RWPE1 (cell line): ENCODE measurements at regions not wholly inside any gene's neighbourhood (a gene's known extent, or its start where the extent isn't known, plus 50 kb on each side); places are given as distances from the start of the nearest gene placed in this dataset.

Source experiments
- CTCF ChIA-PET: fragments of 350-600 bp; sonication (Branson Sonifier 250); formaldehyde crosslinking; extraction: SDS; loops from one replicate; lab custom pipeline; 2021; lab: Yijun Ruan, JAX
- POLR2A ChIA-PET: fragments of 400-600 bp; formaldehyde crosslinking; extraction: SDS; loops from one replicate; lab custom pipeline; 2020; ENCODE audit warnings: antibody characterized with exemption; ENCODE audit not compliant: low non-redundant PET; lab: Yijun Ruan, JAX
- DNase-seq: peaks from one replicate; pipeline ENCODE4 v3.0.0; 2012; ENCODE audit warnings: low spot score
- H3K27ac ChIP-seq: fragments of 450-650 bp; 2 replicates; pipeline ENCODE4 v1.5.1; 2017
- TF ChIP-seq, protein P1 (sequence below): fragments of 450-650 bp; conservative IDR thresholded peaks from 2 replicates; pipeline ENCODE4 v1.5.1; 2017; ENCODE audit warnings: low read depth, mild to moderate bottlenecking

GRCh38 chr2:220568296-220568695 is 940.9 kb downstream of the SLC4A3 start:
- TF ChIP-seq, protein P1, sequence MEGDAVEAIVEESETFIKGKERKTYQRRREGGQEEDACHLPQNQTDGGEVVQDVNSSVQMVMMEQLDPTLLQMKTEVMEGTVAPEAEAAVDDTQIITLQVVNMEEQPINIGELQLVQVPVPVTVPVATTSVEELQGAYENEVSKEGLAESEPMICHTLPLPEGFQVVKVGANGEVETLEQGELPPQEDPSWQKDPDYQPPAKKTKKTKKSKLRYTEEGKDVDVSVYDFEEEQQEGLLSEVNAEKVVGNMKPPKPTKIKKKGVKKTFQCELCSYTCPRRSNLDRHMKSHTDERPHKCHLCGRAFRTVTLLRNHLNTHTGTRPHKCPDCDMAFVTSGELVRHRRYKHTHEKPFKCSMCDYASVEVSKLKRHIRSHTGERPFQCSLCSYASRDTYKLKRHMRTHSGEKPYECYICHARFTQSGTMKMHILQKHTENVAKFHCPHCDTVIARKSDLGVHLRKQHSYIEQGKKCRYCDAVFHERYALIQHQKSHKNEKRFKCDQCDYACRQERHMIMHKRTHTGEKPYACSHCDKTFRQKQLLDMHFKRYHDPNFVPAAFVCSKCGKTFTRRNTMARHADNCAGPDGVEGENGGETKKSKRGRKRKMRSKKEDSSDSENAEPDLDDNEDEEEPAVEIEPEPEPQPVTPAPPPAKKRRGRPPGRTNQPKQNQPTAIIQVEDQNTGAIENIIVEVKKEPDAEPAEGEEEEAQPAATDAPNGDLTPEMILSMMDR: no peak
- no peak overlapping the region for H3K27ac ChIP-seq
- CTCF ChIA-PET: no interaction called here
- POLR2A ChIA-PET: no interaction called here
- no peak for DNase-seq

DNA sequence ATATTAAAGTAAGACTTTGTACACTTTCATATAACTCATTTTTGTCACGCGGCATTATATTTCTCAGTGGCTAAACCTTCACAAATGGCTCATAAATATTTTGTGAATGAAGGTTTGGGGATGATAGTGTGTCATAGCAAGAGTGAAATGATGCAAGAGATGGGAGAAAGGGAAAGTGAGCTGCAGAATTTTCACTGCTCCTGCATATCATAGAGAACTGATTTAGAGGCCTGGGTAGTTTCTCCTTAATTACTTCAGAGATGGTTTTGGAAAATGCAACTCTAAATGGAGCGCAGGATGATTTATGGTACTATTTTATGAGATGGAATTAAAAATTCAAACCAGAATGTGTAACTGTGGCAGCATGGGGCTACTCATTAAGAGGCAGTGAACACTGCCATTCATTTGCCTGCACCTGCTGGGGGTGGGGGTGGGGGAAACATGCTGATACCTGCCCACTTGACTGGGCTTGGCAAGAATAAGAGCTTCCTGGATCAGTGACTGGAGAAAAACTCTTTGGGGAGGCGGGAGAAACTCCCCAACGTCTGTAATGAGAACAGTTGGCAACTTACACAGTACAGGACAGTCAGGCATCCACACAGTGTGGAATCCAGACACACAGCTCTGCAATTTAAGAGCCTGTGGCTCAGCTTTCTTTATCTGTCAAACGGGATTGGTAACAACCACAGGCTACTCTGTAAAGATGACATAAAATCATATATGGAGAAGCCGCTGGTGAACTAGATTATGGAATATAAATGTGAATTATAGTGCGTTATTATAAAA is 941.9 kb downstream of the SLC4A3 start:
- CTCF ChIA-PET: interaction anchor here (0.8 kb wide), 1 partner anchor 99 kb away, joined by 3 read pairs; no protein-coding TSS in a partner anchor
- POLR2A ChIA-PET: no interaction called here
- TF ChIP-seq, protein P1: no peak

DNA sequence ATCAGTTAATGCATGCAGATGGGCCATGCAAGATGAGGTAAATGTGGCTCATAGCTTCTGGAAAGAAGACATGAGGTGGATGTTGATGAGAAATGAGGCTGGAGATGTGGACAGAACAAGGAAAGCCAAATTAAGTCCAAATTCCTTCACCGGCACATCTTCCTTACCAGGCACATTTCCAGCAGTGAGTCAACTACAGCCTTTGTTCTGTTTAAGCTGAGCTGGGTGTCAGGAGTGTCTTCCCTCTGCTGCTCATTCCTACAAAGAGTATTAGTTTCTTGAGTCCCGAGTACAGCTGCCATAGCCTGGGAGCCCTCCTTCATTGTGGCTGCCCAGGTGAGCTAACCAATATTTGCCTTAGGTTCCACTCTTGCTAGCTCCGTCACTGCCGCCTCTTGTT is 945.0 kb downstream of the SLC4A3 start:
- peak; percentile 9 for DNase-seq
- ChIA-PET POLR2A (no interaction called here), CTCF (no interaction called here)
- TF ChIP-seq, protein P1: no peak
- H3K27ac ChIP-seq: no peak overlapping the region

More for the DNA sequence above, 941.9 kb downstream of the SLC4A3 start:
- H3K27ac ChIP-seq: no peak overlapping the region
- peak; percentile 33 for DNase-seq

DNA sequence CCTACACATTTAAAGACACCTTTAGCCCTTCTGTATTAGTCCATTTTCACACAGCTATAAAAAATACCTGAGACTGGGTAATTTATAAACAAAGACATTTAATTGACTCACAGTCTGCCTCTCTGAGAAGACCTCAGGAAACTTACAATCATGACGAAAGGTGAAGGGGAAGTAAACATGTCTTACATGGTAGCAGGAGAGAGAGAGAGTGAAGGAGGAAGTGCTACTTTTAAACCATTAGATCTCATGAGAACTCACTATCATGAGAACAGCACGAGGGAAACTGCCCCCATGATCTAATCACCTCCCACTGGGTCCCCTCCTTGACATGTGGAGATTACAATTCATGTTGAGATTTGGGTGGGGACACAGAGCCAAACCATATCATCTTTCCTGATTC is 946.6 kb downstream of the SLC4A3 start:
- CTCF ChIA-PET: no interaction called here
- TF ChIP-seq, protein P1: no peak
- POLR2A ChIA-PET: no interaction called here
- no peak overlapping the region for H3K27ac ChIP-seq
- no peak for DNase-seq

- POLR2A ChIA-PET: no interaction called here
- TF ChIP-seq, protein P1: no peak
Measured at GRCh38 chr2:220575963-220576362, 948.5 kb downstream of the SLC4A3 start.

DNA sequence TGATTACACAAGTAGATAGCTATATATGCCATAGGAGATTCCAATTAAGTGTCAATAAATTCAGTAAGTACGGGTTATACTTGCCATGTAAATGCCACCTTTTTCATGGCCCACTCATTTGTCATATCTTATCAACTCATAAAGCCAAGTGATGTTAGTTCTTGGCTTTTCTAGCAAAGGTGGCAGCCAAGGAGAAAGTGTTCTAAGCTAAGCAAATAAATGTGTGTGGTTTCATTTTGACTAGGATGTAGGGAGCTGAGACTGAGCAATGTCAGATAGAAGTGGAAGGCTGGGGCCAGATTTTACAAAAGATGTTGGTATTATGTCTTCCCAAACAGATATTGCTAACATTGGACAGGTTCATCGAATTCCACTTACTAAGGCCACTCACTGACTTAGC is 952.0 kb downstream of the SLC4A3 start:
- no peak overlapping the region for H3K27ac ChIP-seq
- no peak for DNase-seq
- ChIA-PET CTCF (no interaction called here), POLR2A (no interaction called here)
- TF ChIP-seq, protein P1: no peak

More at GRCh38 chr2:220575963-220576362, 948.5 kb downstream of the SLC4A3 start:
- CTCF ChIA-PET: no interaction called here
- no peak overlapping the region for H3K27ac ChIP-seq
- DNase-seq: no peak
